Raji (cell line): ENCODE measurements at regions not wholly inside any gene's neighbourhood (a gene's known extent, or its start where the extent isn't known, plus 50 kb on each side); places are given as distances from the start of the nearest gene placed in this dataset.
A peak's percentile ranks its signal among the peaks of the same experiment; 100 is the strongest.

Experiments used
- POLR2A ChIP-seq: IDR thresholded peaks from 2 replicates; pipeline ENCODE4 v1.6.1; 2011; ENCODE audit warnings: low read depth, low read length, control low read depth; ENCODE audit not compliant: insufficient read depth

GRCh38 chr1:121519042-121519755, 334.4 kb downstream of the SRGAP2C start:
- TF ChIP-seq POLR2A = peak; percentile 72

- peak; percentile 39; the same call in 1 of the 2 replicates for TF ChIP-seq POLR2A
Measured at GRCh38 chr1:121519756-121520286, 335.0 kb downstream of the SRGAP2C start.

- TF ChIP-seq POLR2A = no peak
Measured at GRCh38 chr1:121522061-121522759, 337.4 kb downstream of the SRGAP2C start.

- TF ChIP-seq POLR2A = no peak
Measured at GRCh38 chr1:121525355-121525754, 340.6 kb downstream of the SRGAP2C start.

GRCh38 chr1:121538943-121539575, 354.3 kb downstream of the SRGAP2C start:
- TF ChIP-seq POLR2A = no peak

- no peak for TF ChIP-seq POLR2A
Measured at GRCh38 chr1:121544500-121544899, 359.7 kb downstream of the SRGAP2C start.

- no peak for TF ChIP-seq POLR2A
Measured at GRCh38 chr1:121546830-121547591, 362.2 kb downstream of the SRGAP2C start.

GRCh38 chr1:121558514-121558913, 373.7 kb downstream of the SRGAP2C start:
- TF ChIP-seq POLR2A = no peak

- no peak for TF ChIP-seq POLR2A
Measured at GRCh38 chr1:121566346-121566745, 381.6 kb downstream of the SRGAP2C start.

GRCh38 chr1:121569428-121569827, 384.7 kb downstream of the SRGAP2C start:
- TF ChIP-seq POLR2A = no peak

- TF ChIP-seq POLR2A = no peak
Measured at GRCh38 chr1:121586369-121587229, 401.8 kb downstream of the SRGAP2C start.

GRCh38 chr1:121587230-121587569, 402.4 kb downstream of the SRGAP2C start:
- TF ChIP-seq POLR2A = no peak

- TF ChIP-seq POLR2A = no peak
Measured at GRCh38 chr1:121587777-121588176, 403.0 kb downstream of the SRGAP2C start.

GRCh38 chr1:121594096-121594495, 409.3 kb downstream of the SRGAP2C start:
- TF ChIP-seq POLR2A = no peak
